K562 (cell line): ENCODE measurements at regions not wholly inside any gene's neighbourhood (a gene's known extent, or its start where the extent isn't known, plus 50 kb on each side); places are given as distances from the start of the nearest gene placed in this dataset.

Source experiments
- ATAC-seq: fragments of 200-7000 bp; cut with Tn5 transposase; 3 replicates; pipeline ENCODE4 v1.9.1; 2020; ENCODE audit warnings: moderate library complexity
- BruUV-seq: library from RNA; stranded (reverse); fragments of 400-500 nt; replicated peaks from 2 replicates; lab custom pipeline; 2021; lab: Mats Ljungman, UMichigan
- CTCF ChIA-PET: fragments of 300-600 bp; formaldehyde crosslinking; extraction: SDS; loops from one replicate; lab custom pipeline; 2021; ENCODE audit warnings: low intra/inter-chr PET ratio; lab: Yijun Ruan, JAX
- POLR2A ChIA-PET: fragments of 300-600, 350-650 bp; sonication (Branson Sonifier 250); formaldehyde crosslinking; extraction: SDS; loops from one replicate; lab custom pipeline; 2021; ENCODE audit warnings: antibody characterized with exemption, inconsistent platforms; lab: Yijun Ruan, JAX
- DNase-seq, 4 experiments: peaks; one replicate each; pipeline versions ENCODE4 v3.0.0 to v3.0.0-alpha.2; 2011 to 2018; ENCODE audit warnings: low spot score in 3 of 4, mixed read lengths in 3 of 4; ENCODE audit errors: extremely low read depth in 1 of 4
- FAIRE-seq: peaks from 2 replicates; lab custom pipeline; 2011; peaks lifted over from hg19 to GRCh38; lab: Jason Lieb, UNC
- H2AFZ ChIP-seq: 2 replicates; pipeline ENCODE4 v1.6.0; 2011; ENCODE audit warnings: low read depth, low read length, control low read depth, inconsistent platforms
- H3K27ac ChIP-seq: fragments of 200-600 bp; 3 replicates; pipeline ENCODE4 v1.8.0; 2011; ENCODE audit warnings: low read depth, mild to moderate bottlenecking, control low read depth, inconsistent platforms, low read length, moderate library complexity, mixed read lengths; ENCODE audit errors: extremely low read depth
- H3K27me3 ChIP-seq, 2 experiments: fragments of 300-600 bp in 1 of 2; 2 replicates in 1 of 2; 3 replicates in 1 of 2; pipeline versions ENCODE4 v1.6.0 to v1.8.0; 2011; ENCODE audit warnings: inconsistent platforms in 2 of 2, low read length in 2 of 2, mild to moderate bottlenecking in 1 of 2, mixed read lengths in 1 of 2, moderate library complexity in 1 of 2; ENCODE audit not compliant: control insufficient read depth in 2 of 2, insufficient read depth in 2 of 2
- H3K36me3 ChIP-seq: fragments of 300-600 bp; 3 replicates; pipeline ENCODE4 v1.8.0; 2011; ENCODE audit warnings: mild to moderate bottlenecking, low read length, inconsistent platforms; ENCODE audit not compliant: control insufficient read depth, insufficient read depth
- H3K4me1 ChIP-seq, 2 experiments: fragments of 200-600 bp in 1 of 2; replicated peaks in 1 of 2; 2 replicates in 1 of 2; 3 replicates in 1 of 2; pipeline versions ENCODE4 v1.5.1 to v1.8.0; 2011; ENCODE audit warnings: inconsistent platforms in 2 of 2, low read length in 2 of 2, mild to moderate bottlenecking in 1 of 2, mixed read lengths in 1 of 2, moderate library complexity in 1 of 2; ENCODE audit not compliant: control insufficient read depth in 2 of 2, insufficient read depth in 2 of 2
- H3K4me2 ChIP-seq: 2 replicates; pipeline ENCODE4 v1.6.1; 2011; ENCODE audit warnings: low read length, control low read depth, inconsistent platforms, mixed read lengths; ENCODE audit not compliant: insufficient read depth
- H3K4me3 ChIP-seq: fragments of 200-600 bp; sonication (generic), shearing (Covaris generic); 2 replicates; pipeline ENCODE4 v1.5.1; 2016; ENCODE audit warnings: control low read depth, inconsistent platforms
- H3K79me2 ChIP-seq: fragments of 200-600 bp; 3 replicates; pipeline ENCODE4 v1.8.0; 2011; ENCODE audit warnings: low read length, inconsistent platforms; ENCODE audit not compliant: control insufficient read depth, insufficient read depth
- H3K9ac ChIP-seq, 2 experiments: 2 replicates each; pipeline versions ENCODE4 v1.6.0 to v1.6.1; 2011; ENCODE audit warnings: low read depth in 2 of 2, low read length in 2 of 2, control low read depth in 1 of 2, inconsistent platforms in 1 of 2, mild to moderate bottlenecking in 1 of 2, mixed read lengths in 1 of 2; ENCODE audit not compliant: insufficient read depth in 1 of 2
- H3K9me1 ChIP-seq: one replicate; pipeline ENCODE4 v1.6.0; 2011; ENCODE audit warnings: inconsistent platforms, mild to moderate bottlenecking, low read length, moderate library complexity; ENCODE audit not compliant: control insufficient read depth, insufficient read depth
- H3K9me3 ChIP-seq: replicated peaks from 2 replicates; pipeline ENCODE4 v1.5.1; 2011; ENCODE audit warnings: low read depth, low read length, inconsistent platforms; ENCODE audit not compliant: control insufficient read depth, insufficient read depth
- H4K20me1 ChIP-seq: replicated peaks from 2 replicates; pipeline ENCODE4 v1.6.1; 2011; ENCODE audit warnings: low read length, inconsistent platforms, mixed read lengths; ENCODE audit not compliant: control insufficient read depth, insufficient read depth
- ARHGAP35 ChIP-seq: fragments of 450-650 bp; IDR thresholded peaks from 2 replicates; pipeline ENCODE4 v1.6.1; 2018; ENCODE audit not compliant: partially characterized antibody
- CBFB ChIP-seq: sonication (generic); formaldehyde crosslinking; IDR thresholded peaks from 2 replicates; pipeline ENCODE4 v1.4.0; 2020; ENCODE audit warnings: mild to moderate bottlenecking, missing genetic modification reagents
- DACH1 ChIP-seq: fragments of 450-650 bp; IDR thresholded peaks from 2 replicates; pipeline ENCODE4 v1.6.1; 2018; ENCODE audit not compliant: partially characterized antibody
- FOS ChIP-seq: IDR thresholded peaks from 3 replicates; pipeline ENCODE4 v1.6.1; 2011; ENCODE audit not compliant: insufficient read length; ENCODE audit errors: extremely low read depth
- FOSL1 ChIP-seq: fragments of 200-800 bp; sonication (Bioruptor generic); conservative IDR thresholded peaks from 2 replicates; pipeline ENCODE4 v1.6.1; 2016; ENCODE audit warnings: missing genetic modification characterization, missing compliant biosample characterization
- JUN ChIP-seq, 2 experiments: sonication (generic) in 1 of 2; formaldehyde crosslinking in 1 of 2; IDR thresholded peaks; 2 replicates each; pipeline versions ENCODE4 v1.6.1 to v1.8.0; 2012 to 2022; ENCODE audit warnings: borderline replicate concordance in 2 of 2, mild to moderate bottlenecking in 2 of 2, improper control_type of control experiment in 1 of 2, low read depth in 1 of 2, low read length in 1 of 2, missing genetic modification reagents in 1 of 2
- MEIS2 ChIP-seq: fragments of 450-650 bp; IDR thresholded peaks from 2 replicates; pipeline ENCODE4 v1.6.1; 2014; ENCODE audit warnings: mild to moderate bottlenecking; ENCODE audit not compliant: partially characterized antibody
- NR1H2 ChIP-seq: sonication (generic); formaldehyde crosslinking; IDR thresholded peaks from 2 replicates; pipeline ENCODE4 v1.4.0; 2020; ENCODE audit warnings: mild to moderate bottlenecking, missing genetic modification reagents
- PKNOX1 ChIP-seq: fragments of 450-650 bp; IDR thresholded peaks from 2 replicates; pipeline ENCODE4 v1.6.1; 2016
- RERE ChIP-seq: sonication (generic); formaldehyde crosslinking; IDR thresholded peaks from 2 replicates; pipeline ENCODE4 v1.8.0; 2023; ENCODE audit warnings: missing genetic modification reagents, mild to moderate bottlenecking, borderline replicate concordance
- SMARCB1 ChIP-seq: IDR thresholded peaks from 2 replicates; pipeline ENCODE4 v1.6.1; 2011; ENCODE audit warnings: improper control_type of control experiment, low read depth; ENCODE audit not compliant: insufficient read length
- SMARCE1 ChIP-seq: fragments of 450-650 bp; IDR thresholded peaks from 2 replicates; pipeline ENCODE4 v1.7.1; 2016; ENCODE audit warnings: mild to moderate bottlenecking
- ZEB2 ChIP-seq: fragments of 450-650 bp; IDR thresholded peaks from 2 replicates; pipeline ENCODE4 v1.6.1; 2016
- WGBS: fragments of 100-300 bp; shearing (Covaris generic); methylation state at CpG from one replicate; pipeline ENCODE4 v1.1.6; 2016; ENCODE audit warnings: low coverage, mixed read lengths; ENCODE audit not compliant: insufficient coverage; ENCODE audit errors: missing lambda C conversion rate; 5-methylcytosine and 5-hydroxymethylcytosine counted together
- in situ Hi-C: fragments of 300-500 bp; cut with MboI; formaldehyde crosslinking; loops from 4 replicates; pipeline ENCODE4 v1.15.0; 2018; ENCODE audit warnings: inconsistent platforms, mixed read lengths
- intact Hi-C: fragments of 100-400 bp; cut with micrococcal nuclease; formaldehyde crosslinking; loops from 2 replicates; pipeline ENCODE4 v1.14.2; 2022

GRCh38 chr12:91777268-91777992, 368.2 kb downstream of the BTG1 start:
- no peak overlapping the region for H3K4me2 ChIP-seq
- no peak overlapping the region for H3K4me3 ChIP-seq
- FAIRE-seq (no peak), DNase-seq (peak in 1 of 4 experiments; percentile 16), ATAC-seq (0 out of 3 replicates have a peak, but pooled peaks have one; percentile 25)
- 37% methylated on average over 6 of the region's 6 CpGs for WGBS
- peaks cover 5% of the 10 kb centered on the region; the same call in 2 of the 3 replicates for H3K79me2 ChIP-seq
- peaks cover 1% of the 10 kb centered on the region; the same call in 2 of the 3 replicates for H3K36me3 ChIP-seq
- H3K27ac ChIP-seq = no peak overlapping the region
- intact Hi-C loops (loop anchor here (10.0 kb wide), 1 partner anchor 143 kb away; no protein-coding TSS in a partner anchor), in situ Hi-C loops (no loop called here)
- no peaks in the 10 kb centered on the region for H3K27me3 ChIP-seq
- peaks cover 0 to 12% of the 10 kb centered on the region in 2 experiments; a peak in 3 of 5 replicates for H3K4me1 ChIP-seq
- peaks cover 7% of the 10 kb centered on the region; the same call in 1 of the 2 replicates for H4K20me1 ChIP-seq
- BruUV-seq = no TSS peak
- no peaks in the 10 kb centered on the region for H3K9me3 ChIP-seq
- H2AFZ ChIP-seq = no peak overlapping the region
- CTCF ChIA-PET = no interaction called here
- H3K9me1 ChIP-seq = no peaks in the 10 kb centered on the region
- POLR2A ChIA-PET = interaction anchor here (0.5 to 1.3 kb wide), 2 partner anchors 16 to 359 kb away, joined by 4 read pairs; no protein-coding TSS in a partner anchor
- no peak overlapping the region for H3K9ac ChIP-seq
- peak; percentile 31; the same call in 1 of the 2 replicates for TF ChIP-seq PKNOX1
- no peak for TF ChIP-seq ARHGAP35
- peak; percentile 71 for TF ChIP-seq FOSL1 (tag)
- TF ChIP-seq CBFB (CRISPR knock-in tag) = no peak
- peak; percentile 26; the same call in 1 of the 2 replicates for TF ChIP-seq SMARCE1
- TF ChIP-seq FOS = peak; percentile 7
- peak; percentile 49; the same call in 1 of the 2 replicates for TF ChIP-seq ZEB2
- TF ChIP-seq RERE (CRISPR knock-in tag) = no peak
- no peak for TF ChIP-seq NR1H2
- TF ChIP-seq JUN (IDR thresholded peaks at IDR 0.05; ENCODE audit: borderline replicate concordance, low read depth, low read length) = peak; percentile 80
- TF ChIP-seq JUN (CRISPR knock-in tag; IDR thresholded peaks at IDR 0.05; ENCODE audit: borderline replicate concordance) = no peak
- no peak for TF ChIP-seq SMARCB1
- no peak for TF ChIP-seq DACH1
- peak; percentile 74 for TF ChIP-seq MEIS2
